Panc1 (cell line): ENCODE measurements at regions not wholly inside any gene's neighbourhood (a gene's known extent, or its start where the extent isn't known, plus 50 kb on each side); places are given as distances from the start of the nearest gene placed in this dataset.

Experiments
- CTCF ChIP-seq: fragments of 450-650 bp; IDR thresholded peaks from 2 replicates; pipeline ENCODE4 v1.5.1; 2017; ENCODE audit warnings: mild to moderate bottlenecking
- POLR2AphosphoS5 ChIP-seq: IDR thresholded peaks from 2 replicates; pipeline ENCODE4 v1.6.1; 2012; ENCODE audit warnings: mild to moderate bottlenecking, low read depth, low read length, moderate library complexity
- REST ChIP-seq, 2 experiments: IDR thresholded peaks; 2 replicates each; pipeline ENCODE4 v1.6.1; 2011 to 2012; ENCODE audit warnings: low read depth in 2 of 2, control low read depth in 1 of 2, low read length in 1 of 2, mild to moderate bottlenecking in 1 of 2, moderate library complexity in 1 of 2; ENCODE audit not compliant: insufficient read depth in 1 of 2
- SIN3A ChIP-seq: IDR thresholded peaks from 2 replicates; pipeline ENCODE4 v1.6.1; 2012; ENCODE audit warnings: low read depth, mild to moderate bottlenecking, low read length, moderate library complexity, borderline replicate concordance; ENCODE audit not compliant: insufficient read depth

GRCh38 chr2:105629634-105630033, 115.1 kb upstream of the NCK2 start:
- TF ChIP-seq POLR2AphosphoS5 (no peak), CTCF (no peak; the same call in 1 of the 2 replicates), REST (IDR thresholded peaks at IDR 0.05; ENCODE audit: insufficient read depth in 1 of 2, low read depth in 2 of 2, low read length in 1 of 2) (no peak), SIN3A (no peak)
